Ectodermal cell (in vitro differentiated cells): ENCODE measurements at regions not wholly inside any gene's neighbourhood (a gene's known extent, or its start where the extent isn't known, plus 50 kb on each side); places are given as distances from the start of the nearest gene placed in this dataset.

Source experiments
- H3K27ac ChIP-seq: 2 replicates; pipeline ENCODE4 v1.7.0; 2013; ENCODE audit warnings: mild to moderate bottlenecking, low read depth, low read length; ENCODE audit not compliant: insufficient read depth, poor library complexity, severe bottlenecking
- H3K27me3 ChIP-seq: 2 replicates; pipeline ENCODE4 v1.7.0; 2013; ENCODE audit warnings: mild to moderate bottlenecking, low read length; ENCODE audit not compliant: insufficient read depth, control insufficient read depth, poor library complexity, severe bottlenecking
- H3K36me3 ChIP-seq: one replicate; pipeline ENCODE4 v1.7.0; 2013; ENCODE audit warnings: low read length; ENCODE audit not compliant: control insufficient read depth, insufficient read depth
- H3K4me1 ChIP-seq: one replicate; pipeline ENCODE4 v1.7.0; 2013; ENCODE audit warnings: low read length; ENCODE audit not compliant: control insufficient read depth, insufficient read depth
- H3K4me3 ChIP-seq: 2 replicates; pipeline ENCODE4 v1.7.0; 2013; ENCODE audit warnings: low read depth, low read length, control low read depth; ENCODE audit not compliant: insufficient read depth
- H3K9me3 ChIP-seq: 2 replicates; pipeline ENCODE4 v1.7.0; 2013; ENCODE audit warnings: mild to moderate bottlenecking, low read length, moderate library complexity; ENCODE audit not compliant: control insufficient read depth
- WGBS, 2 experiments: methylation state at CpG; one replicate each; pipeline ENCODE4 v1.1.7; 2013; ENCODE audit warnings: missing lambda C conversion rate in 2 of 2; 5-methylcytosine and 5-hydroxymethylcytosine counted together

GRCh38 chr12:130216031-130216430, 53.8 kb downstream of the FZD10 start:
- WGBS, 2 experiments: 93 to 95% methylated on average over 9 of the region's 9 CpGs

GRCh38 chr12:130218682-130219081, 56.4 kb downstream of the FZD10 start:
- H3K27me3 ChIP-seq: peaks cover 39% of the 10 kb centered on the region
- H3K4me3 ChIP-seq: no peak overlapping the region
- peaks cover 21% of the 10 kb centered on the region for H3K4me1 ChIP-seq
- no peaks in the 10 kb centered on the region for H3K36me3 ChIP-seq
- H3K27ac ChIP-seq: no peak overlapping the region
- H3K9me3 ChIP-seq: no peaks in the 10 kb centered on the region
- WGBS, 2 experiments: 96% methylated on average over 12 of the region's 12 CpGs

More at GRCh38 chr12:130216031-130216430, 53.8 kb downstream of the FZD10 start:
- Histone ChIP-seq H3K4me3 (no peak overlapping the region), H3K4me1 (peaks cover 20% of the 10 kb centered on the region), H3K27me3 (peaks cover 47% of the 10 kb centered on the region), H3K27ac (no peak overlapping the region), H3K9me3 (no peaks in the 10 kb centered on the region), H3K36me3 (no peaks in the 10 kb centered on the region)

- Histone ChIP-seq H3K27me3 (peaks cover 33% of the 10 kb centered on the region), H3K36me3 (no peaks in the 10 kb centered on the region)
- 10 to 15% methylated on average over 13 to 15 of the region's 15 CpGs for WGBS, 2 experiments
Measured at GRCh38 chr12:130219929-130220705, 57.9 kb downstream of the FZD10 start.

GRCh38 chr12:130220706-130221100, 58.4 kb downstream of the FZD10 start:
- H3K27me3 ChIP-seq: peaks cover 27% of the 10 kb centered on the region

More at GRCh38 chr12:130219929-130220705, 57.9 kb downstream of the FZD10 start:
- peaks cover 15% of the 10 kb centered on the region for H3K4me1 ChIP-seq
- no peaks in the 10 kb centered on the region for H3K9me3 ChIP-seq
- H3K4me3 ChIP-seq: no peak overlapping the region
- no peak overlapping the region for H3K27ac ChIP-seq

GRCh38 chr12:130222519-130223218, 60.4 kb downstream of the FZD10 start:
- Histone ChIP-seq H3K4me1 (peaks cover 25% of the 10 kb centered on the region), H3K9me3 (no peaks in the 10 kb centered on the region), H3K27me3 (peaks cover 27% of the 10 kb centered on the region), H3K36me3 (no peaks in the 10 kb centered on the region), H3K27ac (no peak overlapping the region), H3K4me3 (no peak overlapping the region)
- 80 to 85% methylated on average over 23 of the region's 23 CpGs for WGBS, 2 experiments

More at GRCh38 chr12:130220706-130221100, 58.4 kb downstream of the FZD10 start:
- H3K9me3 ChIP-seq: no peaks in the 10 kb centered on the region
- WGBS, 2 experiments: 16 to 20% methylated on average over 9 of the region's 9 CpGs
- no peak overlapping the region for H3K27ac ChIP-seq
- H3K36me3 ChIP-seq: no peaks in the 10 kb centered on the region
- H3K4me3 ChIP-seq: no peak overlapping the region
- peaks cover 21% of the 10 kb centered on the region for H3K4me1 ChIP-seq

- peaks cover 25% of the 10 kb centered on the region for H3K4me1 ChIP-seq
- no peak overlapping the region for H3K4me3 ChIP-seq
- no peaks in the 10 kb centered on the region for H3K9me3 ChIP-seq
- peaks cover 23% of the 10 kb centered on the region for H3K27me3 ChIP-seq
- H3K27ac ChIP-seq: no peak overlapping the region
- H3K36me3 ChIP-seq: no peaks in the 10 kb centered on the region
- WGBS, 2 experiments: 92 to 94% methylated on average over 6 of the region's 6 CpGs
Measured at GRCh38 chr12:130223767-130224244, 61.5 kb downstream of the FZD10 start.

- WGBS, 2 experiments: 92 to 94% methylated on average over 14 of the region's 14 CpGs
- H3K4me1 ChIP-seq: peaks cover 25% of the 10 kb centered on the region
- H3K27me3 ChIP-seq: peaks cover 15% of the 10 kb centered on the region
- no peak overlapping the region for H3K4me3 ChIP-seq
- no peaks in the 10 kb centered on the region for H3K9me3 ChIP-seq
- H3K36me3 ChIP-seq: no peaks in the 10 kb centered on the region
- no peak overlapping the region for H3K27ac ChIP-seq
Measured at GRCh38 chr12:130224613-130225012, 62.3 kb downstream of the FZD10 start.

GRCh38 chr12:130225347-130225746, 63.1 kb downstream of the FZD10 start:
- whole genome bisulfite sequencing, 2 experiments: 55 to 74% methylated on average over 6 of the region's 6 CpGs
- H3K9me3 ChIP-seq: no peaks in the 10 kb centered on the region
- peaks cover 7% of the 10 kb centered on the region for H3K27me3 ChIP-seq
- H3K4me3 ChIP-seq: no peak overlapping the region
- no peak overlapping the region for H3K27ac ChIP-seq
- H3K4me1 ChIP-seq: peaks cover 19% of the 10 kb centered on the region
- H3K36me3 ChIP-seq: no peaks in the 10 kb centered on the region

- Histone ChIP-seq H3K4me1 (peaks cover 11% of the 10 kb centered on the region), H3K36me3 (no peaks in the 10 kb centered on the region), H3K9me3 (no peaks in the 10 kb centered on the region), H3K27ac (peak overlapping the region; percentile 19), H3K4me3 (no peak overlapping the region), H3K27me3 (no peaks in the 10 kb centered on the region)
- whole genome bisulfite sequencing, 2 experiments: 52 to 59% methylated on average over 10 to 11 of the region's 11 CpGs
Measured at GRCh38 chr12:130226126-130226525, 63.9 kb downstream of the FZD10 start.

- H3K4me3 ChIP-seq: no peak overlapping the region
- no peaks in the 10 kb centered on the region for H3K36me3 ChIP-seq
- no peaks in the 10 kb centered on the region for H3K9me3 ChIP-seq
- no peaks in the 10 kb centered on the region for H3K27me3 ChIP-seq
- peaks cover 11% of the 10 kb centered on the region for H3K4me1 ChIP-seq
- 94 to 95% methylated on average over 13 of the region's 13 CpGs for WGBS, 2 experiments
- no peak overlapping the region for H3K27ac ChIP-seq
Measured at GRCh38 chr12:130226771-130227170, 64.5 kb downstream of the FZD10 start.
